Smooth muscle cell (in vitro differentiated cells): ENCODE measurements at regions not wholly inside any gene's neighbourhood (a gene's known extent, or its start where the extent isn't known, plus 50 kb on each side); places are given as distances from the start of the nearest gene placed in this dataset.

Experiments
- DNase-seq: peaks from one replicate; lab custom pipeline; 2025; ENCODE audit not compliant: unreplicated experiment; lab: John Stamatoyannopoulos, UW
- H2AFZ ChIP-seq: fragments of 200-600 bp; sonication (generic); 2 replicates; pipeline ENCODE4 v1.6.0; 2016; ENCODE audit warnings: antibody characterized with exemption, low read depth, mild to moderate bottlenecking
- H3F3A ChIP-seq: fragments of 200-600 bp; sonication (generic); 2 replicates; pipeline ENCODE4 v1.6.0; 2017; ENCODE audit warnings: antibody characterized with exemption, low read depth
- H3K27ac ChIP-seq: fragments of 200-600 bp; sonication (generic); 2 replicates; pipeline ENCODE4 v1.5.1; 2016; ENCODE audit warnings: low read depth, mild to moderate bottlenecking
- H3K27me3 ChIP-seq: fragments of 200-600 bp; sonication (generic); 2 replicates; pipeline ENCODE4 v1.6.1; 2016; ENCODE audit warnings: low read depth, mild to moderate bottlenecking
- H3K36me3 ChIP-seq: fragments of 200-600 bp; sonication (generic); 2 replicates; pipeline ENCODE4 v1.5.1; 2016; ENCODE audit warnings: low read depth
- H3K4me1 ChIP-seq: fragments of 200-600 bp; sonication (generic); 2 replicates; pipeline ENCODE4 v1.5.1; 2016; ENCODE audit warnings: low read depth
- H3K4me2 ChIP-seq: fragments of 200-600 bp; sonication (generic); 2 replicates; pipeline ENCODE4 v1.6.0; 2016; ENCODE audit warnings: mild to moderate bottlenecking
- H3K4me3 ChIP-seq: fragments of 200-600 bp; sonication (generic); 2 replicates; pipeline ENCODE4 v1.5.1; 2016; ENCODE audit warnings: mild to moderate bottlenecking
- H3K79me2 ChIP-seq: fragments of 200-600 bp; sonication (generic); 2 replicates; pipeline ENCODE4 v1.6.0; 2016; ENCODE audit warnings: low read depth, mild to moderate bottlenecking
- H3K9ac ChIP-seq: fragments of 200-600 bp; sonication (generic); 2 replicates; pipeline ENCODE4 v1.6.0; 2016; ENCODE audit warnings: low read depth
- H3K9me3 ChIP-seq: fragments of 200-600 bp; sonication (generic); replicated peaks from 2 replicates; pipeline ENCODE4 v1.5.1; 2016; ENCODE audit warnings: low read depth
- H4K20me1 ChIP-seq: fragments of 200-600 bp; sonication (generic); 2 replicates; pipeline ENCODE4 v1.6.0; 2016; ENCODE audit warnings: low read depth
- WGBS: methylation state at CpG from one replicate; pipeline ENCODE4 v1.1.7; 2016; ENCODE audit warnings: low lambda C conversion rate; 5-methylcytosine and 5-hydroxymethylcytosine counted together
- TF ChIP-seq, protein P1 (sequence below): fragments of 200-600 bp; sonication (generic); IDR thresholded peaks from 2 replicates; pipeline ENCODE4 v1.5.1; 2017; ENCODE audit warnings: borderline replicate concordance, mild to moderate bottlenecking, antibody characterized with exemption; ENCODE audit not compliant: insufficient read depth, poor library complexity, severe bottlenecking

DNA sequence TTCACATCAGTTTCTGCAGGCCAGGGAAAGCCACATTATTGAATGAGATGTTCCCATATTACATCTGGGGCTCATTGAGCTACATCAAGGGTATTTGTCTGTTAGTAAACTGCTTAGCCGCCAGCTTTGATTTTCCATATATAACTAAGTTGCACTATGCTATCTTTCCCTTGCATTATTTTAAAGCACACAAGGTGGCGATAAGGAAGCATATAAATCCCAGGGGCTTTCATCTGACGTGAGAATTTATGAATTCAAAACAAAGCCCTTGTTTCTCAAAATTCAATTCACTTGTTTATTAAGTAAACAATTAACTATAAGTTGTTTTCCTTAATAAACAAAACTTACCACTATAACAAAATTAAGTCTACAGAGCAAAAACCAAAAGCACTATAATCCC, 334.1 kb upstream of the TPK1 start:
- no peak overlapping the region for H2AFZ ChIP-seq
- no peak for DNase-seq
- no peaks in the 10 kb centered on the region for H3K36me3 ChIP-seq
- H3K27ac ChIP-seq, result no peak overlapping the region
- H4K20me1 ChIP-seq, result no peaks in the 10 kb centered on the region
- no peak overlapping the region for H3K9ac ChIP-seq
- H3K9me3 ChIP-seq, result no peaks in the 10 kb centered on the region
- H3K4me3 ChIP-seq, result no peak overlapping the region
- H3K4me2 ChIP-seq, result no peak overlapping the region
- WGBS, result 56% methylated on average over 3 of the region's 3 CpGs
- TF ChIP-seq, protein P1, sequence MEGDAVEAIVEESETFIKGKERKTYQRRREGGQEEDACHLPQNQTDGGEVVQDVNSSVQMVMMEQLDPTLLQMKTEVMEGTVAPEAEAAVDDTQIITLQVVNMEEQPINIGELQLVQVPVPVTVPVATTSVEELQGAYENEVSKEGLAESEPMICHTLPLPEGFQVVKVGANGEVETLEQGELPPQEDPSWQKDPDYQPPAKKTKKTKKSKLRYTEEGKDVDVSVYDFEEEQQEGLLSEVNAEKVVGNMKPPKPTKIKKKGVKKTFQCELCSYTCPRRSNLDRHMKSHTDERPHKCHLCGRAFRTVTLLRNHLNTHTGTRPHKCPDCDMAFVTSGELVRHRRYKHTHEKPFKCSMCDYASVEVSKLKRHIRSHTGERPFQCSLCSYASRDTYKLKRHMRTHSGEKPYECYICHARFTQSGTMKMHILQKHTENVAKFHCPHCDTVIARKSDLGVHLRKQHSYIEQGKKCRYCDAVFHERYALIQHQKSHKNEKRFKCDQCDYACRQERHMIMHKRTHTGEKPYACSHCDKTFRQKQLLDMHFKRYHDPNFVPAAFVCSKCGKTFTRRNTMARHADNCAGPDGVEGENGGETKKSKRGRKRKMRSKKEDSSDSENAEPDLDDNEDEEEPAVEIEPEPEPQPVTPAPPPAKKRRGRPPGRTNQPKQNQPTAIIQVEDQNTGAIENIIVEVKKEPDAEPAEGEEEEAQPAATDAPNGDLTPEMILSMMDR, result no peak
- H3K4me1 ChIP-seq, result no peaks in the 10 kb centered on the region
- H3F3A ChIP-seq, result no peaks in the 10 kb centered on the region
- H3K79me2 ChIP-seq, result no peaks in the 10 kb centered on the region
- peaks cover 15% of the 10 kb centered on the region for H3K27me3 ChIP-seq

DNA sequence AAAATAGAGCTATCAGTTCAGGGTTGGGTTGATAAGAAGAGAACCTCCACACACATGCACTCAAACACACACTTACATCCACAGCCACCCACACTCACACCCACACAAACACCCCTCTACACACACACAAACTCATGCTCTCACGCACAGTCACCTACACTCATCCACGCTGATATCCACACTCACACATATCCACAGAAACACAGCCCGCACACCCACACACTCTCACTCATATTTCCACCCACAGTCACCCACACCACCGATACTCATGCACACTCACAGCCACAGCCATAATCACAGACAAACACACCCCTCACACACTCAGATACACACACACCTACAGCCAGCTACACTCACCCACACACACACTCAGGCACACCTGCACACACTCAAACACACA, 333.0 kb upstream of the TPK1 start:
- Histone ChIP-seq H3K79me2 (no peaks in the 10 kb centered on the region), H3K9me3 (no peaks in the 10 kb centered on the region), H3K27ac (no peak overlapping the region), H3K4me1 (no peaks in the 10 kb centered on the region), H3K4me3 (no peak overlapping the region), H3K27me3 (peaks cover 15% of the 10 kb centered on the region), H3K36me3 (no peaks in the 10 kb centered on the region), H3F3A (no peaks in the 10 kb centered on the region), H3K4me2 (no peak overlapping the region), H3K9ac (no peak overlapping the region), H4K20me1 (no peaks in the 10 kb centered on the region), H2AFZ (no peak overlapping the region)
- TF ChIP-seq, protein P1, result no peak
- WGBS, result 73% methylated on average over 4 of the region's 4 CpGs
- no peak for DNase-seq

DNA sequence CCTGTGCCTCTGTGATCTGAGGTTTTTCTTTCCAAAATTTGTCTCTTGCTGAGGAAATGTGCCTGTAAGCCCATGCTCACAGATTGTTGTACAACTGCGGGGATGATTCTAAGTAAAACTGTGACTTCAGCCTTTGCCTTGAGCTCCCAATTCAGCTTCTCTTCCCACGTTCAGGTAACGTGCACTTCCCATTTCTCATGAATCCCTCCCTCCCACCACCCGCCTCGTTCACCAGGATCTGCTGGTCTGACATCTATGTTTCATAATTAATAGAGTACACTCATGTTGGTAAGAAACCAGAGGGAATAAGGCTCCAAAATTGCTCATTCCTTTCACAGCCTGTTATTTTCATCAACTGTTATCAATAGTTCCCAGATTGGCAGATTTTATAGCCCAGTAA, 332.6 kb upstream of the TPK1 start:
- H3K27ac ChIP-seq, result no peak overlapping the region
- H3K4me1 ChIP-seq, result no peaks in the 10 kb centered on the region
- H3K79me2 ChIP-seq, result no peaks in the 10 kb centered on the region
- H3K9me3 ChIP-seq, result no peaks in the 10 kb centered on the region
- H3K36me3 ChIP-seq, result no peaks in the 10 kb centered on the region
- H3F3A ChIP-seq, result no peaks in the 10 kb centered on the region
- H3K27me3 ChIP-seq, result peaks cover 15% of the 10 kb centered on the region
- H3K4me2 ChIP-seq, result no peak overlapping the region
- WGBS, result 70% methylated on average over 5 of the region's 5 CpGs
- H3K9ac ChIP-seq, result no peak overlapping the region
- DNase-seq, result no peak
- H2AFZ ChIP-seq, result no peak overlapping the region
- no peak overlapping the region for H3K4me3 ChIP-seq
- TF ChIP-seq, protein P1, result no peak
- H4K20me1 ChIP-seq, result no peaks in the 10 kb centered on the region

DNA sequence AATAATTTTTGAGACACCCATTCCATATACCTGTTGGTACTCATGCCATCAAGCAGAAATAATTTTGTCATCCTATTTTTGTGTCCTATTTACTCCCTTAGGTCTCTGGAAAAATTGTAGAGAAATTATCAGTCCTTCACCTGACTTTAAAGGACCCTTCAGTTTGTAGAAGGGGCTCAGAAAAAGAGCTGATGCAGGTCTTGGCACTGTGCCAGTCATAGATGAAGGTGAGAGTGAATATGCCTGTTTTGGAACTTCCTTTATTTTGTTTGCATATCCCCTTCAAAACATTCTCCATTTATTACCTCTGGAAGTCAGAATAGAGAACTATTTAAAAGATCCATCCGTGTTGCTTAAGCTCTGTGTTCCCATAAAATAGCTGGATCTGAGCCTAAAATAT, 321.0 kb upstream of the TPK1 start:
- H3K4me2 ChIP-seq, result no peak overlapping the region
- H3K4me1 ChIP-seq, result no peaks in the 10 kb centered on the region
- no peaks in the 10 kb centered on the region for H3K36me3 ChIP-seq
- WGBS, result 100% methylated on average over 1 of the region's 1 CpG
- H3K9me3 ChIP-seq, result no peaks in the 10 kb centered on the region
- H3K9ac ChIP-seq, result no peak overlapping the region
- TF ChIP-seq, protein P1, result no peak
- peaks cover 5% of the 10 kb centered on the region for H3K27me3 ChIP-seq
- H3F3A ChIP-seq, result no peaks in the 10 kb centered on the region
- no peak overlapping the region for H3K27ac ChIP-seq
- no peak overlapping the region for H2AFZ ChIP-seq
- no peaks in the 10 kb centered on the region for H3K79me2 ChIP-seq
- no peak for DNase-seq
- no peak overlapping the region for H3K4me3 ChIP-seq
- no peaks in the 10 kb centered on the region for H4K20me1 ChIP-seq
